Kidney (tissue), 13 donors: ENCODE measurements at regions not wholly inside any gene's neighbourhood (a gene's known extent, or its start where the extent isn't known, plus 50 kb on each side); places are given as distances from the start of the nearest gene placed in this dataset.
"Not testable (repeated sequence)": the region's sequence is repeated elsewhere in the genome, so short reads cannot be mapped to it uniquely, and the experiment has no call there.

ENCODE experiments used
- DNase-seq, 5 donors: peaks; one replicate each; pipeline ENCODE4 v3.0.0-alpha.2; 2013 to 2020
- FAIRE-seq: peaks from 2 replicates; lab custom pipeline; 2012; peaks lifted over from hg19 to GRCh38; lab: Jason Lieb, UNC
- H3K27ac ChIP-seq, 2 donors: one replicate each; pipeline ENCODE4 v1.7.0; 2013; ENCODE audit warnings: low read depth in 2 of 2, low read length in 2 of 2, inconsistent platforms in 1 of 2
- H3K27me3 ChIP-seq: one replicate; pipeline ENCODE4 v1.7.1; 2013; ENCODE audit warnings: low read length, inconsistent platforms; ENCODE audit not compliant: control insufficient read depth, insufficient read depth
- H3K36me3 ChIP-seq, 3 donors: one replicate each; pipeline versions ENCODE4 v1.7.0 to v1.7.1; 2013; ENCODE audit warnings: low read length in 3 of 3, control low read depth in 1 of 3, inconsistent platforms in 1 of 3; ENCODE audit not compliant: insufficient read depth in 3 of 3, control insufficient read depth in 2 of 3
- H3K4me1 ChIP-seq, 3 donors: one replicate each; pipeline versions ENCODE4 v1.7.0 to v1.7.1; 2013; ENCODE audit warnings: low read length in 3 of 3, inconsistent platforms in 1 of 3, low read depth in 1 of 3; ENCODE audit not compliant: control insufficient read depth in 2 of 3, insufficient read depth in 2 of 3
- H3K4me3 ChIP-seq, 3 donors: one replicate each; pipeline versions ENCODE4 v1.7.0 to v1.8.1; 2013; ENCODE audit warnings: low read length in 3 of 3, control low read depth in 1 of 3, inconsistent platforms in 1 of 3
- H3K9ac ChIP-seq, 3 donors: one replicate each; pipeline versions ENCODE4 v1.7.0 to v1.7.1; 2013; ENCODE audit warnings: low read length in 3 of 3, control low read depth in 1 of 3, inconsistent platforms in 1 of 3
- H3K9me3 ChIP-seq, 3 donors: one replicate each; pipeline versions ENCODE4 v1.7.0 to v1.7.1; 2013; ENCODE audit warnings: low read length in 3 of 3, control low read depth in 1 of 3, inconsistent platforms in 1 of 3; ENCODE audit not compliant: control insufficient read depth in 2 of 3, insufficient read depth in 1 of 3
- intact Hi-C: fragments of 100-400 bp; cut with DNase I; formaldehyde crosslinking; loops from one replicate; pipeline ENCODE4 v1.11.1; 2022
- TF ChIP-seq, protein P1 (sequence below): IDR thresholded peaks from 3 replicates; pipeline ENCODE4 v1.5.1; 2012; ENCODE audit warnings: mild to moderate bottlenecking, moderate library complexity, borderline replicate concordance; ENCODE audit not compliant: insufficient read depth; ENCODE audit errors: extremely low read depth
- donor health status: control.
- donor health status: control.
- donor health status: control.
- donor health status: control.
- donor health status: control.
- donor health status: DM: yes; HTN: yes; CAD: no.
- donor health status: Normal renal cell carcinoma (clear cell type).

DNA sequence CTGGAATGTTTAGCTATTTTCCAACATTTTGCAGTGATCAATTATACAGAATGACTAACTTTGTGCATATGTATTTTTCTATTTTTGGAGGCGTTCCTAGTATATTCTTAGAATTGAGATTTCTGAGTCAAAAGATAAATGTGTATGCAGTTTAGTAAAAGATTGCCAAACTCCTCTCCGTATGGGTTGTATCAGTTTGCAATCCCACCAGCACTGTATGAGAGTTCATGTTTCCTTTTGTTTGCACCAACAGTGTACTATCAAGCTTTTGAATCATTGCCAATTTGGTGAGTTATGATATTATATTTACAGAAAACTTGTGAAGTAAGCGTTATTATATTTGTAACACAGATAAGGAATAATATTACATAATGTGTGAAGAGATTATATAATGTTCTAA lies 658.7 kb downstream of the JRKL start:
- no peaks in the 10 kb centered on the region for H3K27me3 ChIP-seq
- no peaks in the 10 kb centered on the region for H3K4me1 ChIP-seq
- H3K4me3 ChIP-seq: no peak overlapping the region
- peak in 1 of 5 donors; percentile 32 for DNase-seq
- intact Hi-C loops: no loop called here
- H3K27ac ChIP-seq: no peak overlapping the region
- no peak for FAIRE-seq
- TF ChIP-seq, protein P1, sequence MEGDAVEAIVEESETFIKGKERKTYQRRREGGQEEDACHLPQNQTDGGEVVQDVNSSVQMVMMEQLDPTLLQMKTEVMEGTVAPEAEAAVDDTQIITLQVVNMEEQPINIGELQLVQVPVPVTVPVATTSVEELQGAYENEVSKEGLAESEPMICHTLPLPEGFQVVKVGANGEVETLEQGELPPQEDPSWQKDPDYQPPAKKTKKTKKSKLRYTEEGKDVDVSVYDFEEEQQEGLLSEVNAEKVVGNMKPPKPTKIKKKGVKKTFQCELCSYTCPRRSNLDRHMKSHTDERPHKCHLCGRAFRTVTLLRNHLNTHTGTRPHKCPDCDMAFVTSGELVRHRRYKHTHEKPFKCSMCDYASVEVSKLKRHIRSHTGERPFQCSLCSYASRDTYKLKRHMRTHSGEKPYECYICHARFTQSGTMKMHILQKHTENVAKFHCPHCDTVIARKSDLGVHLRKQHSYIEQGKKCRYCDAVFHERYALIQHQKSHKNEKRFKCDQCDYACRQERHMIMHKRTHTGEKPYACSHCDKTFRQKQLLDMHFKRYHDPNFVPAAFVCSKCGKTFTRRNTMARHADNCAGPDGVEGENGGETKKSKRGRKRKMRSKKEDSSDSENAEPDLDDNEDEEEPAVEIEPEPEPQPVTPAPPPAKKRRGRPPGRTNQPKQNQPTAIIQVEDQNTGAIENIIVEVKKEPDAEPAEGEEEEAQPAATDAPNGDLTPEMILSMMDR: no peak
- H3K9me3 ChIP-seq: no peaks in the 10 kb centered on the region
- H3K36me3 ChIP-seq: no peaks in the 10 kb centered on the region
- H3K9ac ChIP-seq: no peak overlapping the region

GRCh38 chr11:97060184-97060583 lies 670.4 kb downstream of the JRKL start:
- TF ChIP-seq, protein P1: no peak
- H3K4me1 ChIP-seq: no peaks in the 10 kb centered on the region
- H3K4me3 ChIP-seq: no peak overlapping the region
- no peaks in the 10 kb centered on the region for H3K27me3 ChIP-seq
- H3K36me3 ChIP-seq: no peaks in the 10 kb centered on the region
- DNase-seq: no peak
- FAIRE-seq: no peak
- H3K9ac ChIP-seq: no peak overlapping the region
- peaks cover 0 to 2% (median 0%) of the 10 kb centered on the region in 3 donors for H3K9me3 ChIP-seq
- intact Hi-C loops: no loop called here
- H3K27ac ChIP-seq: no peak overlapping the region

- H3K9ac ChIP-seq: no peak overlapping the region
- peaks cover 0 to 15% (median 4%) of the 10 kb centered on the region in 3 donors for H3K9me3 ChIP-seq
- intact Hi-C loops: no loop called here
- no peak overlapping the region for H3K27ac ChIP-seq
- TF ChIP-seq, protein P1: no peak
- DNase-seq (no peak), FAIRE-seq (no peak)
- H3K4me3 ChIP-seq: no peak overlapping the region
- H3K36me3 ChIP-seq: no peaks in the 10 kb centered on the region
- no peaks in the 10 kb centered on the region for H3K4me1 ChIP-seq
- H3K27me3 ChIP-seq: no peaks in the 10 kb centered on the region
Measured at GRCh38 chr11:97069160-97069559, 679.3 kb downstream of the JRKL start.

DNA sequence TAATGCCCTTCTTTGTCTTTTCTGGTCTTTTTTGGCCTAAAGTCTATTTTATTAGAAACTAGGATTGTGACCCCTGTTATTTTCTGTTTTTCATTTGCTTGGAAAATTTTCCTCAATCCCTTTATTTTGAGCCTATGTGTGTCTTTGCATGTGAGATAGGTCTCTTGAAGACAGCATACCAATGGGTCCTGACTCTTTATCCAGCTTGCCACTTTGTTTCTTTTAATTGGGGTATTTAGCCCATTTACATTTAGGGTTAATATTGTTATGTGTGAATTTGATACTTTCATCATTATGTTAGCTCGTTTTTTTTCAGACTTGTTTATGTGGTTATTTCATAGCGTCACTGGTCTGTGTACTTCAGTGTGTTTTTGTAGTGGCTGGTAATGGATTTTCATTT lies 682.6 kb downstream of the JRKL start:
- H3K9me3 ChIP-seq: peaks cover 0 to 19% (median 4%) of the 10 kb centered on the region in 3 donors
- H3K4me3 ChIP-seq: no peak overlapping the region
- FAIRE-seq (no peak), DNase-seq (no peak)
- TF ChIP-seq, protein P1: no peak
- no peaks in the 10 kb centered on the region for H3K36me3 ChIP-seq
- no peak overlapping the region for H3K9ac ChIP-seq
- H3K27me3 ChIP-seq: no peaks in the 10 kb centered on the region
- no peak overlapping the region for H3K27ac ChIP-seq
- intact Hi-C loops: no loop called here
- no peaks in the 10 kb centered on the region for H3K4me1 ChIP-seq

DNA sequence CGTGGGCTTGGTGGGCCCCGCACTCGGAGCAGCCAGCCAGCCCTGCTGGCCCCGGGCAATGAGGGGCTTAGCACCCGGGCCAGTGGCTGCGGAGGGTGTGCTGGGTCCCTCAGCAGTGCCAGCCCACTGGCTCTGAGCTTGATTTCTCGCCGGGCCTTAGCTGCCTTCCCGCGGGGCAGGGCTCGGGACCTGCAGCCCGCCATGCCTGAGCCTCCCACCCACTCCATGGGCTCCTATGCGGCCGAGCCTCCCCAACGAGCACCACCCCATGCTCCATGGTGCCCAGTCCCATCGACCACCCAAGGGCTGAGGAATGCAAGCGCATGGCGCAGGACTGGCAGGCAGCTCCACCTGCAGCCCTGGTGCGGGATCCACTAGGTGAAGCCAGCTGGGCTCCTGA lies 686.9 kb downstream of the JRKL start:
- H3K4me1 ChIP-seq, H3K4me3 ChIP-seq, H3K36me3 ChIP-seq, H3K27ac ChIP-seq, DNase-seq, intact Hi-C loops, H3K9ac ChIP-seq, H3K27me3 ChIP-seq, FAIRE-seq: not testable (repeated sequence)
- H3K9me3 ChIP-seq: peaks cover 0 to 17% (median 4%) of the 10 kb centered on the region in 3 donors
